OCI-LY3 (cell line): ENCODE measurements at regions not wholly inside any gene's neighbourhood (a gene's known extent, or its start where the extent isn't known, plus 50 kb on each side); places are given as distances from the start of the nearest gene placed in this dataset.

Experiments
- H2AFZ ChIP-seq: fragments of 200-600, 300-600 bp; shearing (Covaris generic); 2 replicates; pipeline ENCODE4 v1.6.0; 2014; ENCODE audit warnings: antibody characterized with exemption, low read depth, low read length
- H3K27ac ChIP-seq: fragments of 200-600, 300-600 bp; sonication (generic); 2 replicates; pipeline ENCODE4 v1.5.1; 2014; ENCODE audit warnings: mild to moderate bottlenecking, low read length, moderate library complexity, mixed read lengths
- H3K27me3 ChIP-seq: fragments of 200-600, 300-600 bp; sonication (generic); 2 replicates; pipeline ENCODE4 v1.6.1; 2014; ENCODE audit warnings: low read depth, low read length, mixed read lengths
- H3K36me3 ChIP-seq: fragments of 200-600, 300-600 bp; sonication (generic); replicated peaks from 2 replicates; pipeline ENCODE3; 2014; ENCODE audit warnings: low read depth, low read length, mixed read lengths
- H3K4me1 ChIP-seq: fragments of 300-600, 200-600 bp; sonication (generic); 2 replicates; pipeline ENCODE4 v1.6.1; 2014; ENCODE audit warnings: low read length, mixed read lengths
- H3K4me2 ChIP-seq: fragments of 200-600, 300-600 bp; sonication (generic); 2 replicates; pipeline ENCODE4 v1.6.1; 2014; ENCODE audit warnings: low read length, mixed read lengths
- H3K4me3 ChIP-seq: fragments of 300-600, 200-600 bp; sonication (generic); 2 replicates; pipeline ENCODE4 v1.5.1; 2014; ENCODE audit warnings: antibody characterized with exemption, mild to moderate bottlenecking, low read length, moderate library complexity
- H3K79me2 ChIP-seq: fragments of 300-600, 200-600 bp; shearing (Covaris generic); 2 replicates; pipeline ENCODE4 v1.6.1; 2014; ENCODE audit warnings: mild to moderate bottlenecking, low read length, mixed read lengths
- H3K9ac ChIP-seq: fragments of 300-600, 200-600 bp; shearing (Covaris generic); 2 replicates; pipeline ENCODE4 v1.6.0; 2014; ENCODE audit warnings: mild to moderate bottlenecking, low read length, moderate library complexity
- H3K9me3 ChIP-seq: fragments of 200-600, 300-600 bp; shearing (Covaris generic); 2 replicates; pipeline ENCODE4 v1.6.1; 2014; ENCODE audit warnings: low read length, mixed read lengths; ENCODE audit not compliant: insufficient read depth
- H4K20me1 ChIP-seq: fragments of 200-600, 300-600 bp; sonication (generic); 2 replicates; pipeline ENCODE4 v1.6.1; 2016; ENCODE audit warnings: low read length, mixed read lengths; ENCODE audit not compliant: insufficient read depth
- CTCF ChIP-seq: fragments of 200-600, 300-600 bp; sonication (generic); IDR thresholded peaks from 2 replicates; pipeline ENCODE4 v1.5.1; 2014; ENCODE audit warnings: antibody characterized with exemption, low read length, low read depth
- EZH2phosphoT487 ChIP-seq: fragments of 200-600 bp; shearing (Covaris generic); IDR thresholded peaks from 2 replicates; pipeline ENCODE4 v1.6.1; 2018; ENCODE audit warnings: antibody characterized with exemption, mixed run types, low read depth

GRCh38 chr9:89715881-89716280, 111.1 kb downstream of the GADD45G start:
- Histone ChIP-seq H3K36me3 (no peaks in the 10 kb centered on the region), H3K27me3 (no peaks in the 10 kb centered on the region; the same call in 1 of the 2 replicates), H3K4me2 (no peak overlapping the region), H3K79me2 (no peaks in the 10 kb centered on the region), H3K4me3 (no peak overlapping the region), H2AFZ (no peak overlapping the region), H3K9ac (no peak overlapping the region), H3K27ac (no peak overlapping the region), H3K9me3 (no peaks in the 10 kb centered on the region), H4K20me1 (no peaks in the 10 kb centered on the region), H3K4me1 (peaks cover 7% of the 10 kb centered on the region)
- TF ChIP-seq CTCF (no peak), EZH2phosphoT487 (no peak)

GRCh38 chr9:89716559-89716958, 111.7 kb downstream of the GADD45G start:
- no peak overlapping the region for H3K27ac ChIP-seq
- H3K36me3 ChIP-seq = no peaks in the 10 kb centered on the region
- H3K4me2 ChIP-seq = peak overlapping the region; percentile 15; the same call in 1 of the 2 replicates
- H3K9me3 ChIP-seq = no peaks in the 10 kb centered on the region
- H3K27me3 ChIP-seq = no peaks in the 10 kb centered on the region; the same call in 1 of the 2 replicates
- H4K20me1 ChIP-seq = no peaks in the 10 kb centered on the region
- no peak overlapping the region for H2AFZ ChIP-seq
- no peak for TF ChIP-seq CTCF
- no peak for TF ChIP-seq EZH2phosphoT487
- peaks cover 7% of the 10 kb centered on the region for H3K4me1 ChIP-seq
- H3K9ac ChIP-seq = no peak overlapping the region
- no peak overlapping the region for H3K4me3 ChIP-seq
- no peaks in the 10 kb centered on the region for H3K79me2 ChIP-seq

- Histone ChIP-seq H3K9ac (no peak overlapping the region), H3K79me2 (no peaks in the 10 kb centered on the region)
These were observed 113.4 kb downstream of the GADD45G start for GRCh38 chr9:89718176-89718575.

GRCh38 chr9:89718651-89719050, 113.8 kb downstream of the GADD45G start:
- no peak overlapping the region for H3K4me3 ChIP-seq
- no peak overlapping the region for H3K4me2 ChIP-seq
- no peaks in the 10 kb centered on the region for H4K20me1 ChIP-seq
- H3K9ac ChIP-seq = no peak overlapping the region
- no peak overlapping the region for H3K27ac ChIP-seq
- H3K4me1 ChIP-seq = peaks cover 7% of the 10 kb centered on the region
- TF ChIP-seq EZH2phosphoT487 (no peak), CTCF (no peak)
- no peaks in the 10 kb centered on the region for H3K9me3 ChIP-seq
- no peak overlapping the region for H2AFZ ChIP-seq
- no peaks in the 10 kb centered on the region for H3K79me2 ChIP-seq
- H3K36me3 ChIP-seq = no peaks in the 10 kb centered on the region
- no peaks in the 10 kb centered on the region; the same call in 1 of the 2 replicates for H3K27me3 ChIP-seq

More at GRCh38 chr9:89718176-89718575, 113.4 kb downstream of the GADD45G start:
- Histone ChIP-seq H3K36me3 (no peaks in the 10 kb centered on the region), H3K27me3 (no peaks in the 10 kb centered on the region; the same call in 1 of the 2 replicates), H4K20me1 (no peaks in the 10 kb centered on the region), H3K4me3 (no peak overlapping the region), H3K27ac (no peak overlapping the region), H2AFZ (no peak overlapping the region), H3K4me1 (peaks cover 7% of the 10 kb centered on the region), H3K9me3 (no peaks in the 10 kb centered on the region), H3K4me2 (no peak overlapping the region)
- TF ChIP-seq CTCF (no peak), EZH2phosphoT487 (no peak)
